ENCODE measurements at regions not wholly inside any gene's neighbourhood (a gene's known extent, or its start where the extent isn't known, plus 50 kb on each side); places are given as distances from the start of the nearest gene placed in this dataset.
A peak's percentile ranks its signal among the peaks of the same experiment; 100 is the strongest.

DNA sequence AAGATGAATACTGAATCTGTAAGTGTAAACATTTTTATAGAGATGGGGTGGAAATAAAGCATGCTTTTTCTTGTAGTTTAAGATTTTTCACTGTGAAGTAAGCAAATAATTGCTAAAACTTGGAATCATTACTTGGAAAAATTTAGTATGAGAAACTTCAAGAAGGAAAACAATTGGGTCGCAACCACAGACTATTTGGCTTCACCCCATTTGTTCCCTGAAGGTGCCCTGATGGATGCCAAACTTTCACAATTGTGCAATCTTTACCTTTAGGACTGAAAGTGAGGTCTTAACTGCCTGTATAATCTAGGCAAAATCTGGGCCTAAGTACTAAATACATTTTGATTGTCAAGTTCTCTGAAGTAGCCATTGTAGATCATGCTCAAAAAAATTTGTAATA, 330.1 kb downstream of the HDGFL1 start:
- H3K4me1 Mint-ChIP-seq (ENCODE audit: unreplicated experiment) = peaks cover 23% of the 10 kb centered on the region
- H3K4me3 Mint-ChIP-seq (ENCODE audit: unreplicated experiment) = no peak overlapping the region
- H3K27ac Mint-ChIP-seq (ENCODE audit: unreplicated experiment) = peak overlapping the region; percentile 34
- H3K36me3 Mint-ChIP-seq (ENCODE audit: unreplicated experiment) = no peaks in the 10 kb centered on the region
- TF ChIP-seq, protein P1, sequence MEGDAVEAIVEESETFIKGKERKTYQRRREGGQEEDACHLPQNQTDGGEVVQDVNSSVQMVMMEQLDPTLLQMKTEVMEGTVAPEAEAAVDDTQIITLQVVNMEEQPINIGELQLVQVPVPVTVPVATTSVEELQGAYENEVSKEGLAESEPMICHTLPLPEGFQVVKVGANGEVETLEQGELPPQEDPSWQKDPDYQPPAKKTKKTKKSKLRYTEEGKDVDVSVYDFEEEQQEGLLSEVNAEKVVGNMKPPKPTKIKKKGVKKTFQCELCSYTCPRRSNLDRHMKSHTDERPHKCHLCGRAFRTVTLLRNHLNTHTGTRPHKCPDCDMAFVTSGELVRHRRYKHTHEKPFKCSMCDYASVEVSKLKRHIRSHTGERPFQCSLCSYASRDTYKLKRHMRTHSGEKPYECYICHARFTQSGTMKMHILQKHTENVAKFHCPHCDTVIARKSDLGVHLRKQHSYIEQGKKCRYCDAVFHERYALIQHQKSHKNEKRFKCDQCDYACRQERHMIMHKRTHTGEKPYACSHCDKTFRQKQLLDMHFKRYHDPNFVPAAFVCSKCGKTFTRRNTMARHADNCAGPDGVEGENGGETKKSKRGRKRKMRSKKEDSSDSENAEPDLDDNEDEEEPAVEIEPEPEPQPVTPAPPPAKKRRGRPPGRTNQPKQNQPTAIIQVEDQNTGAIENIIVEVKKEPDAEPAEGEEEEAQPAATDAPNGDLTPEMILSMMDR (IDR thresholded peaks at IDR 0.05) = no peak
- no peaks in the 10 kb centered on the region for H3K9me3 Mint-ChIP-seq (ENCODE audit: unreplicated experiment)
- DNase-seq (ENCODE audit: extremely low spot score, unreplicated experiment) = no peak
- no peaks in the 10 kb centered on the region for H3K27me3 Mint-ChIP-seq (ENCODE audit: unreplicated experiment)

DNA sequence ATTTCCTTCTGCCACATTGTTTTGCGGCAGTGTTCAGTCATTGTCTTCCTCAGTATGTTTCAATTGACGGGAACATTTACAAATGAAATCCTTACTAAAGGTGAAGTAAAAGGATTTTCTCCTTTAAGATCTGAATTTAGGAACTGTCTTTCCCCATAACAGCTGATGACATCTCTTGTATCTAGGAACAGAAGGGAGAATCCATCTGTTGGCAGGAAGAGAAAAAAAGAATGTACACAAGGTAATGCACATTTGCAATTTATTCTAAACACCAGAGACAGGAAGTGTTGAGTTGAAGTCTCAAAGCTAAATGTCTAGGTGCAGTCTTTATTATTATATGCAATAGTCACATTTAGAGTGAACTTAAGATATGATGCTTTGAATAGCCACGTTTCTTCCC, 334.5 kb downstream of the HDGFL1 start:
- Mint-ChIP-seq H3K27me3 (ENCODE audit: unreplicated experiment) (no peaks in the 10 kb centered on the region), H3K9me3 (ENCODE audit: unreplicated experiment) (peaks cover 3% of the 10 kb centered on the region), H3K4me1 (ENCODE audit: unreplicated experiment) (peaks cover 35% of the 10 kb centered on the region), H3K27ac (ENCODE audit: unreplicated experiment) (no peak overlapping the region), H3K36me3 (ENCODE audit: unreplicated experiment) (no peaks in the 10 kb centered on the region), H3K4me3 (ENCODE audit: unreplicated experiment) (no peak overlapping the region)
- TF ChIP-seq, protein P1 (IDR thresholded peaks at IDR 0.05) = no peak
- DNase-seq (ENCODE audit: extremely low spot score, unreplicated experiment) = no peak

DNA sequence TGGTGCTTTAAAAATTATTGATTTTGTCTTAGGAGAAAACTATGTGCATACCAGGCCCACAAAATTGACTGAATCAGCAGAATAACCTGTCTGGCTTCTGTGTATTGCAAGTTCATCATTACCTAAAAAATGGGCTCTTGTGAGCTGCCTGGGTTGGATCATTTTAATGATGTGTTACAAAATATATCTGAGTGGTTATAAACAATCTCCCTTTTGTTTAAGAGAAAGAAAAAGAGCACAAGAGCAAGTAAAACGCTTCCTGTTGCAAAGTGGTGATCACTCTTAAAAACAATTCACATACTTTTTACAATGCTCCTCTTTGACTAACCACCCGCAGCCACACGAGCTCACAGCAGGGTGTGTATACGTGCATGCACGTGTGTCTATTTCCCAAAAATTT, 335.1 kb downstream of the HDGFL1 start:
- H3K27me3 Mint-ChIP-seq (ENCODE audit: unreplicated experiment) = no peaks in the 10 kb centered on the region
- H3K9me3 Mint-ChIP-seq (ENCODE audit: unreplicated experiment) = peaks cover 6% of the 10 kb centered on the region
- H3K4me3 Mint-ChIP-seq (ENCODE audit: unreplicated experiment) = no peak overlapping the region
- no peak for DNase-seq (ENCODE audit: extremely low spot score, unreplicated experiment)
- TF ChIP-seq, protein P1 (IDR thresholded peaks at IDR 0.05) = no peak
- peaks cover 31% of the 10 kb centered on the region for H3K4me1 Mint-ChIP-seq (ENCODE audit: unreplicated experiment)
- no peak overlapping the region for H3K27ac Mint-ChIP-seq (ENCODE audit: unreplicated experiment)
- H3K36me3 Mint-ChIP-seq (ENCODE audit: unreplicated experiment) = no peaks in the 10 kb centered on the region

DNA sequence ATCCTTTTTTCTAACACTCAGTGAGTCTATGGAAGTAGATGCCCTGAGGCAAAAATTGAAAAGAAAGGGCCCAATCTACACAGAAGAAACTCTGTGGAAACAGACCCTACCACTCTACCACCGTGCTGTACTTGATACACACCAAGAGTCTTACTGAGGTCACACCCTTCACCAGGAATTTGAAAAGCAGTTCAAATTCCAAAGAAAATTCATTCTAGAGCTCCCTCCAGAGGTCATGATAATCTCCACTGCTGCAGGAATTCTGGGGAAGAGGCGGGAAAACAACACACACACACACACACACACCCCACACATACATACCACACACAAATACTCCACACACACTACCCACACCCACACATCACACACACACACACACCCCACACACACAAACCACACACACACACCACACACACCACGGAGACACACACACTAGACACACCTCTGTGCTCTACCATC, 336.8 kb downstream of the HDGFL1 start:
- no peaks in the 10 kb centered on the region for H3K36me3 Mint-ChIP-seq (ENCODE audit: unreplicated experiment)
- H3K4me1 Mint-ChIP-seq (ENCODE audit: unreplicated experiment) = peaks cover 26% of the 10 kb centered on the region
- TF ChIP-seq, protein P1 (IDR thresholded peaks at IDR 0.05) = peak; percentile 40
- no peaks in the 10 kb centered on the region for H3K27me3 Mint-ChIP-seq (ENCODE audit: unreplicated experiment)
- DNase-seq (ENCODE audit: extremely low spot score, unreplicated experiment) = no peak
- H3K9me3 Mint-ChIP-seq (ENCODE audit: unreplicated experiment) = peaks cover 7% of the 10 kb centered on the region
- no peak overlapping the region for H3K4me3 Mint-ChIP-seq (ENCODE audit: unreplicated experiment)
- H3K27ac Mint-ChIP-seq (ENCODE audit: unreplicated experiment) = no peak overlapping the region

DNA sequence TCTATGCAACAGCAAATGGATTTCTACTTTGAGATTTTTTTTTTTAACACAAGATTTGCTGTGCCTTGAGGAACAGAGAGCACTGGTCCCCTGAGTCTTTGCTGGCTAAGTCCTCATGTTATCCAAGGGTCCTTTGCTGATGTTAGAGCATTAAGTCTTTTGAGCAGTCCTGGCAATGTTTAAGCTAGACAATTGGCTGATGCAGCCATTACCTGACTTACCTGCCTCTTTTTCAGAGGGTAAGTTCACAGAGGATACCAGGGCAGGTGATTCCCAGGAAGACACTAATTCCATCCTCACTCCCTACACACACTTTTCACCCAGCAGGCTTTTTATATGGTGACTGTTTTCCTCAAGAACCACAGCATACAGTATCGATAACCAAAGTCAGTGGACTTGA, 337.7 kb downstream of the HDGFL1 start:
- peaks cover 7% of the 10 kb centered on the region for H3K9me3 Mint-ChIP-seq (ENCODE audit: unreplicated experiment)
- TF ChIP-seq, protein P1 (IDR thresholded peaks at IDR 0.05) = no peak
- no peaks in the 10 kb centered on the region for H3K36me3 Mint-ChIP-seq (ENCODE audit: unreplicated experiment)
- DNase-seq (ENCODE audit: extremely low spot score, unreplicated experiment) = no peak
- H3K4me1 Mint-ChIP-seq (ENCODE audit: unreplicated experiment) = peaks cover 32% of the 10 kb centered on the region
- H3K27ac Mint-ChIP-seq (ENCODE audit: unreplicated experiment) = no peak overlapping the region
- no peak overlapping the region for H3K4me3 Mint-ChIP-seq (ENCODE audit: unreplicated experiment)
- H3K27me3 Mint-ChIP-seq (ENCODE audit: unreplicated experiment) = no peaks in the 10 kb centered on the region

Measured in osteocyte (in vitro differentiated cells).